GM12878 (cell line): ENCODE measurements at regions not wholly inside any gene's neighbourhood (a gene's known extent, or its start where the extent isn't known, plus 50 kb on each side); places are given as distances from the start of the nearest gene placed in this dataset.

Source experiments
- ATAC-seq: fragments of 200-7000 bp; cut with Tn5 transposase; 3 replicates; pipeline ENCODE4 v1.9.1; 2020; ENCODE audit warnings: mild to moderate bottlenecking, moderate library complexity
- BruUV-seq: library from RNA; stranded (reverse); fragments of 400-500 nt; replicated peaks from 2 replicates; lab custom pipeline; 2021; lab: Mats Ljungman, UMichigan
- CTCF ChIA-PET: fragments of 300-600 bp; sonication (Branson Sonifier 250); formaldehyde crosslinking; extraction: SDS; loops from one replicate; lab custom pipeline; 2021; ENCODE audit warnings: inconsistent platforms; lab: Yijun Ruan, JAX
- POLR2A ChIA-PET: fragments of 350-600 bp; formaldehyde crosslinking; extraction: SDS; loops from one replicate; lab custom pipeline; 2021; ENCODE audit warnings: inconsistent platforms; lab: Charles Lee
- RAD21 ChIA-PET: fragments of 300-600 bp; sonication (Branson Sonifier 250); formaldehyde crosslinking; loops from one replicate; lab custom pipeline; 2023; ENCODE audit warnings: antibody characterized with exemption; ENCODE audit not compliant: unreplicated experiment; lab: Charles Lee
- SMC1A ChIA-PET: fragments of 300-600 bp; sonication (Branson Sonifier 250); formaldehyde crosslinking; loops from one replicate; lab custom pipeline; 2023; ENCODE audit not compliant: unreplicated experiment, uncharacterized antibody; lab: Charles Lee
- DNase-seq: peaks from one replicate; pipeline ENCODE4 v3.0.0-alpha.2; 2011; ENCODE audit warnings: low read depth, low spot score
- FAIRE-seq: peaks from 3 replicates; lab custom pipeline; 2011; peaks lifted over from hg19 to GRCh38; lab: Jason Lieb, UNC
- H2AFZ ChIP-seq: 2 replicates; pipeline ENCODE4 v1.6.0; 2011; ENCODE audit warnings: low read depth, low read length, control low read depth; ENCODE audit not compliant: control insufficient read depth
- H3K27ac ChIP-seq: 2 replicates; pipeline ENCODE4 v1.5.1; 2011; ENCODE audit warnings: control low read depth; ENCODE audit not compliant: control insufficient read depth, insufficient read depth
- H3K27me3 ChIP-seq, 2 experiments: replicated peaks in 1 of 2; 2 replicates each; pipeline versions ENCODE4 v1.6.0 to v1.6.1; 2011; ENCODE audit warnings: low read length in 1 of 2; ENCODE audit not compliant: control insufficient read depth in 2 of 2, insufficient read depth in 2 of 2
- H3K36me3 ChIP-seq, 2 experiments: 2 replicates each; pipeline ENCODE4 v1.5.1; 2011; ENCODE audit warnings: low read length in 1 of 2; ENCODE audit not compliant: control insufficient read depth in 2 of 2, insufficient read depth in 2 of 2
- H3K4me1 ChIP-seq: 2 replicates; pipeline ENCODE4 v1.6.1; 2011; ENCODE audit warnings: mild to moderate bottlenecking, low read length, moderate library complexity, mixed read lengths; ENCODE audit not compliant: control insufficient read depth, insufficient read depth
- H3K4me2 ChIP-seq: 2 replicates; pipeline ENCODE4 v1.6.0; 2011; ENCODE audit warnings: control low read depth; ENCODE audit not compliant: control insufficient read depth, insufficient read depth
- H3K4me3 ChIP-seq: fragments of 200-600 bp; sonication (generic); 2 replicates; pipeline ENCODE4 v1.5.1; 2016
- H3K79me2 ChIP-seq: 2 replicates; pipeline ENCODE4 v1.6.0; 2011; ENCODE audit warnings: low read length; ENCODE audit not compliant: control insufficient read depth, insufficient read depth
- H3K9ac ChIP-seq: 2 replicates; pipeline ENCODE4 v1.8.0; 2011; ENCODE audit warnings: low read length, control low read depth, mixed read lengths; ENCODE audit not compliant: control insufficient read depth, insufficient read depth
- H3K9me3 ChIP-seq: replicated peaks from 3 replicates; pipeline ENCODE4 v1.5.1; 2011; ENCODE audit warnings: mild to moderate bottlenecking, low read length; ENCODE audit not compliant: control insufficient read depth, insufficient read depth
- H4K20me1 ChIP-seq: 2 replicates; pipeline ENCODE4 v1.6.0; 2011; ENCODE audit not compliant: control insufficient read depth, insufficient read depth
- ATF7 ChIP-seq: fragments of 450-650 bp; IDR thresholded peaks from 2 replicates; pipeline ENCODE4 v1.6.1; 2016; ENCODE audit warnings: low read depth, mild to moderate bottlenecking
- BMI1 ChIP-seq: fragments of 450-650 bp; IDR thresholded peaks from 2 replicates; pipeline ENCODE4 v1.6.1; 2016; ENCODE audit warnings: mild to moderate bottlenecking, moderate library complexity, borderline replicate concordance
- CHD1 ChIP-seq: IDR thresholded peaks from 2 replicates; pipeline ENCODE4 v1.6.1; 2012; ENCODE audit warnings: low read depth, low read length, improper control_type of control experiment
- EP300 ChIP-seq, 2 experiments: fragments of 150-350 bp in 1 of 2; IDR thresholded peaks; 2 replicates each; pipeline ENCODE4 v1.6.1; 2011 to 2012; ENCODE audit warnings: low read depth in 2 of 2, low read length in 2 of 2, borderline replicate concordance in 1 of 2, improper control_type of control experiment in 1 of 2, inconsistent platforms in 1 of 2; ENCODE audit not compliant: control insufficient read depth in 1 of 2
- ESRRA ChIP-seq: IDR thresholded peaks from 2 replicates; pipeline ENCODE4 v1.6.1; 2012; ENCODE audit warnings: mild to moderate bottlenecking, low read length, improper control_type of control experiment
- GATAD2B ChIP-seq: fragments of 450-650 bp; conservative IDR thresholded peaks from 2 replicates; pipeline ENCODE4 v1.6.1; 2017; ENCODE audit warnings: low read depth, mild to moderate bottlenecking, moderate library complexity
- KDM1A ChIP-seq: fragments of 200-600 bp; sonication (generic); IDR thresholded peaks from 2 replicates; pipeline ENCODE4 v1.6.1; 2016; ENCODE audit warnings: borderline replicate concordance
- POLR2AphosphoS2 ChIP-seq: IDR thresholded peaks from 2 replicates; pipeline ENCODE4 v1.6.1; 2011; ENCODE audit warnings: low read depth, mild to moderate bottlenecking, low read length, improper control_type of control experiment, moderate library complexity
- SMAD1 ChIP-seq: fragments of 450-650 bp; IDR thresholded peaks from 2 replicates; pipeline ENCODE4 v1.6.1; 2018; ENCODE audit warnings: mild to moderate bottlenecking, low read depth; ENCODE audit not compliant: partially characterized antibody
- SMAD5 ChIP-seq: IDR thresholded peaks from 2 replicates; pipeline ENCODE4 v1.6.1; 2016; ENCODE audit warnings: antibody characterized with exemption, low read depth
- TCF12 ChIP-seq: IDR thresholded peaks from 2 replicates; pipeline ENCODE4 v1.6.1; 2011; ENCODE audit warnings: low read depth, mild to moderate bottlenecking, low read length
- YY1 ChIP-seq: IDR thresholded peaks from 2 replicates; pipeline ENCODE4 v1.6.1; 2011; ENCODE audit warnings: low read depth, mild to moderate bottlenecking, low read length
- ZNF622 ChIP-seq: fragments of 450-650 bp; IDR thresholded peaks from 2 replicates; pipeline ENCODE4 v1.6.1; 2017; ENCODE audit warnings: mild to moderate bottlenecking, inconsistent platforms
- WGBS: methylation state at CpG from one replicate; pipeline ENCODE4 v1.1.6; 2016; ENCODE audit warnings: low lambda C conversion rate; ENCODE audit not compliant: insufficient replicate concordance, insufficient coverage; ENCODE audit errors: missing lambda C conversion rate; 5-methylcytosine and 5-hydroxymethylcytosine counted together
- in situ Hi-C: fragments of 300-500 bp; cut with MboI; formaldehyde crosslinking; loops from 9 replicates; pipeline ENCODE4 v1.14.3; 2018; ENCODE audit warnings: mixed read lengths
- intact Hi-C: fragments of 100-400 bp; cut with micrococcal nuclease; formaldehyde crosslinking; loops from one replicate; pipeline ENCODE4 v1.14.2; 2022; ENCODE audit not compliant: unreplicated experiment
- TF ChIP-seq, protein P1 (sequence below): IDR thresholded peaks from 2 replicates; pipeline ENCODE4 v1.6.1; 2012; ENCODE audit warnings: low read depth, low read length, improper control_type of control experiment
- TF ChIP-seq, protein P2 (sequence below): fragments of 450-650 bp; formaldehyde crosslinking; IDR thresholded peaks from 2 replicates; pipeline ENCODE4 v1.4.0; 2020; ENCODE audit warnings: mild to moderate bottlenecking, moderate library complexity

DNA sequence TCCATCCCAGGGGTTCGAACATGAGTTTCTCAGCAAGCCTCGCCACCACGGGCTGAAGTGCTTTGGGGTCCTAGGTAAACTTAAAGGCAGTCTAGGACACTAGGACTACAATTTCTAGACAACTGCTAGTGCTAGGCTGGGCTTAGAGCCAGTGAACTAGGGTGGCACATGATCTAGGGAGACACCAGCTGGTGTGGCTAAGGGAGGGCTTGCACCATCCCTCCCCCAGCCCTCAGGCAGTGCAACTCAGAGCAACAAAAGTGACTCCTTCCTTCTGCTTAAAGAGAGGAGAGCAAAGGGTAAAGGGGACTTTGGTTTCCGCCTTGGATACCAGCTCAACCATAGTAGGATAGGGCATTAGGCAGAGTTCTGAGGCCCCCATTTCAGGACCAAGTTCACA is 162.5 kb upstream of the AFF2 start:
- Histone ChIP-seq H3K4me1 (no peaks in the 10 kb centered on the region), H3K27ac (no peak overlapping the region), H3K9ac (no peak overlapping the region), H3K4me3 (no peak overlapping the region), H4K20me1 (no peaks in the 10 kb centered on the region), H3K4me2 (no peak overlapping the region), H2AFZ (no peak overlapping the region), H3K27me3 (no peaks in the 10 kb centered on the region), H3K36me3 (no peaks in the 10 kb centered on the region), H3K79me2 (no peaks in the 10 kb centered on the region), H3K9me3 (no peaks in the 10 kb centered on the region)
- ChIA-PET RAD21 (no interaction called here), CTCF (no interaction called here), SMC1A (no interaction called here), POLR2A (no interaction called here)
- TF ChIP-seq KDM1A (no peak), ATF7 (no peak), CHD1 (no peak)
- DNase-seq (no peak), ATAC-seq (no peak), FAIRE-seq (no peak)
- BruUV-seq, result no TSS peak
- in situ Hi-C loops, result no loop called here
- WGBS, result 14% methylated on average over 4 of the region's 4 CpGs
- intact Hi-C loops, result no loop called here

DNA sequence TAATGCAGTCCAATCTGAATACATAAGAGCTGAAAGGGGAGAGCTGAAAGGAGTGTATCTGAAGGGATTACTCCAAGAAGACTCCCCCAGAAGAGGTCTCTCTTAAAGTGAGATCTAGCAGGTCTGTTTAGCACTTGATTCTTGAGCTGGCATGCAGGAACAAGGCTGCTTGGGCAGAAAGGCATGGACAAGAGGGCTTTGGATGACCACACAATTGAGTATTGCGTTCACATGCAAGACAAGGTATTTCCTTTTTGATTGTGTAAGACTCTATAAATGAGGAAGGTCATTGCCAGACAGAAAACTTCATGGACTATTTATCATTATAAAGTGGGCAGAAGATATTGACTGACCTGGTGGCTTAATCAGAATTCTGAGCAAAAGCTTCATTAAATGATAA is 145.5 kb upstream of the AFF2 start:
- DNase-seq (no peak), ATAC-seq (no peak), FAIRE-seq (no peak)
- H2AFZ ChIP-seq, result no peak overlapping the region
- POLR2A ChIA-PET, result no interaction called here
- no peaks in the 10 kb centered on the region for H3K79me2 ChIP-seq
- H3K4me3 ChIP-seq, result no peak overlapping the region
- no peaks in the 10 kb centered on the region for H4K20me1 ChIP-seq
- 0% methylated on average over 1 of the region's 1 CpG for WGBS
- no peaks in the 10 kb centered on the region for H3K4me1 ChIP-seq
- RAD21 ChIA-PET, result no interaction called here
- no peak overlapping the region for H3K4me2 ChIP-seq
- TF ChIP-seq YY1 (no peak), TCF12 (no peak), SMAD5 (no peak), GATAD2B (no peak), BMI1 (no peak), POLR2AphosphoS2 (no peak), ESRRA (no peak), EP300 (IDR thresholded peaks at IDR 0.05; ENCODE audit: borderline replicate concordance in 1 of 2, control insufficient read depth in 1 of 2, low read depth in 2 of 2, low read length in 2 of 2) (no peak), ZNF622 (no peak), SMAD1 (no peak)
- TF ChIP-seq, protein P1, sequence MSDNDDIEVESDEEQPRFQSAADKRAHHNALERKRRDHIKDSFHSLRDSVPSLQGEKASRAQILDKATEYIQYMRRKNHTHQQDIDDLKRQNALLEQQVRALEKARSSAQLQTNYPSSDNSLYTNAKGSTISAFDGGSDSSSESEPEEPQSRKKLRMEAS, result no peak
- TF ChIP-seq, protein P2, sequence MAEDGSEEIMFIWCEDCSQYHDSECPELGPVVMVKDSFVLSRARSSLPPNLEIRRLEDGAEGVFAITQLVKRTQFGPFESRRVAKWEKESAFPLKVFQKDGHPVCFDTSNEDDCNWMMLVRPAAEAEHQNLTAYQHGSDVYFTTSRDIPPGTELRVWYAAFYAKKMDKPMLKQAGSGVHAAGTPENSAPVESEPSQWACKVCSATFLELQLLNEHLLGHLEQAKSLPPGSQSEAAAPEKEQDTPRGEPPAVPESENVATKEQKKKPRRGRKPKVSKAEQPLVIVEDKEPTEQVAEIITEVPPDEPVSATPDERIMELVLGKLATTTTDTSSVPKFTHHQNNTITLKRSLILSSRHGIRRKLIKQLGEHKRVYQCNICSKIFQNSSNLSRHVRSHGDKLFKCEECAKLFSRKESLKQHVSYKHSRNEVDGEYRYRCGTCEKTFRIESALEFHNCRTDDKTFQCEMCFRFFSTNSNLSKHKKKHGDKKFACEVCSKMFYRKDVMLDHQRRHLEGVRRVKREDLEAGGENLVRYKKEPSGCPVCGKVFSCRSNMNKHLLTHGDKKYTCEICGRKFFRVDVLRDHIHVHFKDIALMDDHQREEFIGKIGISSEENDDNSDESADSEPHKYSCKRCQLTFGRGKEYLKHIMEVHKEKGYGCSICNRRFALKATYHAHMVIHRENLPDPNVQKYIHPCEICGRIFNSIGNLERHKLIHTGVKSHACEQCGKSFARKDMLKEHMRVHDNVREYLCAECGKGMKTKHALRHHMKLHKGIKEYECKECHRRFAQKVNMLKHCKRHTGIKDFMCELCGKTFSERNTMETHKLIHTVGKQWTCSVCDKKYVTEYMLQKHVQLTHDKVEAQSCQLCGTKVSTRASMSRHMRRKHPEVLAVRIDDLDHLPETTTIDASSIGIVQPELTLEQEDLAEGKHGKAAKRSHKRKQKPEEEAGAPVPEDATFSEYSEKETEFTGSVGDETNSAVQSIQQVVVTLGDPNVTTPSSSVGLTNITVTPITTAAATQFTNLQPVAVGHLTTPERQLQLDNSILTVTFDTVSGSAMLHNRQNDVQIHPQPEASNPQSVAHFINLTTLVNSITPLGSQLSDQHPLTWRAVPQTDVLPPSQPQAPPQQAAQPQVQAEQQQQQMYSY, result no peak
- no peaks in the 10 kb centered on the region for H3K36me3 ChIP-seq
- no peak overlapping the region for H3K9ac ChIP-seq
- H3K27ac ChIP-seq, result no peak overlapping the region
- BruUV-seq, result no TSS peak
- SMC1A ChIA-PET, result no interaction called here
- intact Hi-C loops, result no loop called here
- no peaks in the 10 kb centered on the region for H3K27me3 ChIP-seq
- CTCF ChIA-PET, result no interaction called here
- in situ Hi-C loops, result no loop called here
- H3K9me3 ChIP-seq, result no peaks in the 10 kb centered on the region
